ENCODE measurements at regions not wholly inside any gene's neighbourhood (a gene's known extent, or its start where the extent isn't known, plus 50 kb on each side); places are given as distances from the start of the nearest gene placed in this dataset.

GRCh38 chr14:89085737-89086382 lies 261.4 kb downstream of the TTC8 start:
- ATAC-seq (no peak), DNase-seq (ENCODE audit: low spot score) (no peak)
- POLR2A ChIA-PET, result no interaction called here
- Mint-ChIP-seq H3K9me3 (peaks cover 12% of the 10 kb centered on the region), H3K4me1 (no peaks in the 10 kb centered on the region), H3K27ac (no peak overlapping the region), H3K36me3 (no peaks in the 10 kb centered on the region), H3K27me3 (ENCODE audit: low read depth) (peaks cover 47% of the 10 kb centered on the region), H3K4me3 (no peak overlapping the region)
- CTCF ChIA-PET, result no interaction called here
- no peak for TF ChIP-seq MLX (CRISPR knock-in tag; IDR thresholded peaks at IDR 0.05)
- TF ChIP-seq ATF1 (CRISPR knock-in tag; IDR thresholded peaks at IDR 0.05), result no peak
- no peak for TF ChIP-seq AFF4 (CRISPR knock-in tag; IDR thresholded peaks at IDR 0.05; ENCODE audit: borderline replicate concordance)
- no peak for TF ChIP-seq FOXJ3 (CRISPR knock-in tag; IDR thresholded peaks at IDR 0.05; ENCODE audit: borderline replicate concordance)
- TF ChIP-seq ZBTB43 (CRISPR knock-in tag; IDR thresholded peaks at IDR 0.05), result no peak
- TF ChIP-seq TEAD1 (CRISPR knock-in tag; IDR thresholded peaks at IDR 0.05), result no peak
- TF ChIP-seq TEAD4 (CRISPR knock-in tag; IDR thresholded peaks at IDR 0.05), result no peak

GRCh38 chr14:89088530-89088929 lies 264.1 kb downstream of the TTC8 start:
- Mint-ChIP-seq H3K9me3 (peaks cover 9% of the 10 kb centered on the region), H3K27me3 (ENCODE audit: low read depth) (peaks cover 47% of the 10 kb centered on the region), H3K36me3 (peaks cover 4% of the 10 kb centered on the region; the same call in 1 of the 2 replicates), H3K4me3 (no peak overlapping the region), H3K4me1 (no peaks in the 10 kb centered on the region), H3K27ac (no peak overlapping the region)
- DNase-seq (ENCODE audit: low spot score), result no peak
- TF ChIP-seq OVOL2 (CRISPR knock-in tag; IDR thresholded peaks at IDR 0.05; ENCODE audit: borderline replicate concordance) (no peak), SMAD4 (CRISPR knock-in tag; IDR thresholded peaks at IDR 0.05) (no peak)
- CTCF ChIA-PET, result no interaction called here
- POLR2A ChIA-PET, result no interaction called here
- no peak for ATAC-seq

GRCh38 chr14:89089330-89089729 lies 264.9 kb downstream of the TTC8 start:
- H3K9me3 Mint-ChIP-seq, result peaks cover 9% of the 10 kb centered on the region
- H3K27me3 Mint-ChIP-seq (ENCODE audit: low read depth), result peaks cover 40% of the 10 kb centered on the region
- no peak overlapping the region for H3K27ac Mint-ChIP-seq
- H3K4me1 Mint-ChIP-seq, result no peaks in the 10 kb centered on the region
- POLR2A ChIA-PET, result no interaction called here
- CTCF ChIA-PET, result interaction anchor here (0.7 kb wide), 1 partner anchor 112 kb away, joined by 3 read pairs; no protein-coding TSS in a partner anchor
- peaks cover 4% of the 10 kb centered on the region; the same call in 1 of the 2 replicates for H3K36me3 Mint-ChIP-seq
- H3K4me3 Mint-ChIP-seq, result no peak overlapping the region
- DNase-seq (ENCODE audit: low spot score) (no peak), ATAC-seq (no peak)
- TF ChIP-seq ESRRA (CRISPR knock-in tag; IDR thresholded peaks at IDR 0.05; ENCODE audit: borderline replicate concordance), result no peak
- TF ChIP-seq ZNF317 (CRISPR knock-in tag; IDR thresholded peaks at IDR 0.05; ENCODE audit: borderline replicate concordance, low read depth), result no peak
- no peak for TF ChIP-seq ZNF219 (CRISPR knock-in tag; IDR thresholded peaks at IDR 0.05; ENCODE audit: borderline replicate concordance)
- TF ChIP-seq ZNF532 (CRISPR knock-in tag; IDR thresholded peaks at IDR 0.05; ENCODE audit: borderline replicate concordance), result no peak
- no peak for TF ChIP-seq JAZF1 (CRISPR knock-in tag; IDR thresholded peaks at IDR 0.05)
- no peak for TF ChIP-seq ETV6 (CRISPR knock-in tag; IDR thresholded peaks at IDR 0.05)
- TF ChIP-seq FOXP1 (CRISPR knock-in tag; IDR thresholded peaks at IDR 0.05; ENCODE audit: borderline replicate concordance), result no peak
- no peak for TF ChIP-seq CDX4 (CRISPR knock-in tag; IDR thresholded peaks at IDR 0.05; ENCODE audit: borderline replicate concordance)
- TF ChIP-seq AR (CRISPR knock-in tag; IDR thresholded peaks at IDR 0.05), result no peak
